ENCODE measurements at regions not wholly inside any gene's neighbourhood (a gene's known extent, or its start where the extent isn't known, plus 50 kb on each side); places are given as distances from the start of the nearest gene placed in this dataset.

DNA sequence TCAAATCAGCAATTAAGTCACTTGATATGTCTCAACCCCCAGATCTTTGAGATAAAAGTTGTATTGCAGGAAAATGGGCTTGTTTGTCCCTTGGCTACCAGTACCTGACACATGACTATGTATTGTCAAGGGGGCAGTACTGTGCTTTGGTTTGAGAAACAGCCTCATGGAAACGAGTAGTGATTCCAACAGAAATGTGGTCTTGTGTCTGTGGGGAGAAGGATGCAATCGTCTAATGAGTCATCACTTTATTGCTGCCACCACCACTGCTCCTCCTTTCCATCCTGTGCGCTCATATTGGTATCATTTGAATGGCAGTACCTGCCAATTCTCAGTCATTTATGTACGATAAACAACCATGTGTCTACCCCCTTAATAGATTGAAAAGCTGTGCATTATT is 72.8 kb upstream of the ARHGAP5 start:
- DNase-seq (ENCODE audit: low read depth, low spot score), result no peak

DNA sequence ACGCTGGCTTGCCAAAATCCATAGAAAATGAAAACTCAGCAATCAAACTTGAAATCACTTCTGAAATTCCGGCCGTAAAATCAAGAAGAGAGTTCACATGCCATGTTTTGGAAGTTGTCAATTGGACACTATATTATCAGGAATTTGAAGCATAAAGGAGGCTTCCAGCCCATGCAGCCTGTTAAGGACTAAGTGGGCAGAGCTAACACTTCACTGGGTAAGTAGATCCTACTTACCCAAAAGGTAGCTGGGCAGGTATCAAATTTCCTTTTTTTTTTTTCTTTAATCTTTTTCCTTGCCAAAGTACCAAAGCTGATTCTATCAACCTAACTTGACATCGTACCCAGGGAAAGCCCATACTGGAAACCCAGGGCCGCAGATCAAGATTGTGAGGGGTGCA is 71.5 kb upstream of the ARHGAP5 start:
- DNase-seq (ENCODE audit: low read depth, low spot score), result no peak

DNA sequence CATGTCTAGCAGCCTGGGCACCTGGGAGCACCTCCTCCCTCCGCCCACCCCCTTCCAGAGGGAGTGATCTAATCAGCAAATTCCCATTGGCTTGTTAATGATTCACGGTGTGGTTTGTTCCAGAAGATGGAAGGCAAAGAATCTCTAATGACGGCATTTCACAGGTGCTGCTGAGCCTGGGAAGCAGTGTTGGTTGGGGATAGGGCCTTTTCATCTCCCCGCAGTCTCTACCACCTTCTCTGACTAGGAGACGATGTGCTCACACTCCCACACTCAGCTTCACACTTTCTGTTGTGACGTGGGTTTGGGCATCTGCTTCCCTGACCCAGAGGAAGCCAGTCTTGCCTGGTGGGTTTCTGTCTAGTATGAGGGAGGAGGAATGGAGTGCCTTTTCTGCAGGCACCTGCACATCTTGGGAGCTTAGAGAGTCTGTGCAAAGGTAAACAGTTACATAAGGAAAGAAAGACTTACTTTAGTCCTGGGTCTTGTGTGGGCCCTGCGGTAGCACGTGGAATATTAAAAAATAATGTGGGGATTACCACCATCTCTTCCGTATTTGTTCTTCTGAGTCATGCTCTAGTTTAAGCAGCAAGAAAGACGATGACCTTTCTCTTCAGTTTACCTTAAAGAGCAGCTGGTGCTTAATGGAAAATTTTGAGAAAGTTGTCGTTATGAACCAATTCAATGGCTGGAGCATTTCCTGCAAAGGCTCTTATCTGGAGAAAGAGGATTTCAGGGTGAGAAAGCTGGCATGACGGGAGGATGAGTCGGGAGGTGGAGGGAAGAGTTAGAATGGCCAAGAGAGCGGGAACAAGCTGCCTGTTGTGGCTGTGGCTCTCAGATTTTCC is 70.6 kb upstream of the ARHGAP5 start:
- DNase-seq (ENCODE audit: low read depth, low spot score), result no peak

DNA sequence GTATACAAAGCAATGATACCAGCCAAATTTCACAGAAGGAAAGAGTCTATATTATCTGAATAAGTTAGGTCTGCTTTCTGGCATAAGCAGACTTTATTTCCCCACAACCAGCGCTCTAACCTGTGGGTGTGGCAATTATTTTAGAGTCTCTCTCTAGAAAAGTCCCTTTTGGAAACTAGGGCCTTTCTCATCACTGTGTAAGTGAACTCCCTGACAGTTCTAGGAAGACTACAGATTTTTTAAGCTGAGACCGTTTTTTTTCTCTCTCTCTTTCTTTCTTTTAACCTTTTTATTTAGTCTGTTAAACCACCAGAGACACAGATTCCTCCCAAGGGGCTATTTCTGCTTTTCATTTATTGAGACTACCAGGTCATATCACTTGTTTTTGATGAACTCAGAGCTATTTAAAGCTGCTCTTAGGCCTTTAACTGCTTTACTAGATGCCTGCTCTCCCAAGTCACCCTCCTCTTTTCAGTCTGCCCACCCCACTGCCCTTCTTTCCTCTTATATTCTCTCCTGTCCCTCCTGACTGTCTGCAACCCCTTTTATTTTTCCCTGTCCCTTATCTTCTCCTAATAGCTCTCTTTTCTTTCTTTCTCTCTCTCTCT is 69.2 kb upstream of the ARHGAP5 start:
- no peak for DNase-seq (ENCODE audit: low read depth, low spot score)

DNA sequence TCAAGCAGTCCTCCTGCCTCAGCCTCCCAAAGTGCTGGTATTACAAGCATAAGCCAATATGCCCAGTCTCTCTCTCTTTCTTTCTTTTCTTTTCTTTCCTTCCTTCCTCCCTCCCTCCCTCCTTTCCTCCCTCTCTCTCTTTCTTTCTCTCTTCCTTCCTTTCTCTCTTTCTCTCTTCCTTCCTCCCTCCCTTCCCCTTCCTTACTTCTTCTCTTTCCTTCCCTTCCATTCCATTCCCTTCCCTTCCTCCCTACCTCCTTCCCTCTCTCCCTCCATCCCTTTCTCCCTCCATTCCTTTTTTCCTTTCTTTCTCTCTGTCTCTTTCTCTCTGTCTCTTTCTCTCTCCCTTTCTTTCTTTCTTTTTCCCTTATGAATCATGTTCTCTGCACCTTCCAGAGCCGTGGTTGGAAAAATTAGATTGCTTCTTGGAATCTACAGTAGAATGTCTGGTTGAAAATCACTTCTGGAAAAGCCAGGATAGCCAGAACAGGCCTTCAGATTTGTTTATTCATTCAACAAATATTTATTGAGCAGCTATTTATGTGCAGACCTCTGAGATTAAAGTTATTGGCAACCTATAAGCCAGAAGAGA is 68.4 kb upstream of the ARHGAP5 start:
- no peak for DNase-seq (ENCODE audit: low read depth, low spot score)

DNA sequence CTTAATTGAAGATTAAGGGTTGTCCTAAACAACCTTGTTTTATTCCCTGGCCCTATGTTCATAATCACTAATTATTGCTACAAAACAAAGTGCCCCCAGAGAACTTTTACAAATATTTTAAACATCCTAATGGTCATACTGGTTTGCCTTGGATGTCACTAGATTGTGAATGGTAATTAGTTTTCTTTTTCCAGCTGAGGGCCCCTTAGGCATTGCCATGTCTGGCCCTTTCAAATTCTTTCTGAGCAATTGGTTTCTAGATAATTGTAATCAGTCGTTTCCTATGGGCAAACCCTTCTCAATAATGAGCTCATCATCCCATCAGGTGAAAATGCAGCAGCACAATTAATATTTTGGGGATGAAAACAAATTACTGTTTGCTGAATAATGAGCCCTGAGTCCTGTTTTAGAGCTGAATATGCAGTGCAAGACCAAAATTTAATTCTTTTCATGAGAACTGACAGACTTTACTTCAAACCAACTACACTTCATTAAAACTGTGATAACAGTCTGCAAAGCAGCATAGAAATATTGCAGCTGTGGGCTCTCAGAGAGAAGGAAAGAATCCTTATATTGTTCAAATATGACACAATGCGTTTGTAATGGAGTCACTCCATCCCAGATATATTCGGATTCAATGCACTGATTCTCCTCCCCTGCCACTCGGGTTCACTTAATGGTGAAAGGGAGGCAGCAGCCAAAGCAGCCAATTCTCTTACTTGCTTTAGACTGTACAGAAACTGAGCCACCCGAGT is 67.7 kb upstream of the ARHGAP5 start:
- no peak for DNase-seq (ENCODE audit: low read depth, low spot score)

DNA sequence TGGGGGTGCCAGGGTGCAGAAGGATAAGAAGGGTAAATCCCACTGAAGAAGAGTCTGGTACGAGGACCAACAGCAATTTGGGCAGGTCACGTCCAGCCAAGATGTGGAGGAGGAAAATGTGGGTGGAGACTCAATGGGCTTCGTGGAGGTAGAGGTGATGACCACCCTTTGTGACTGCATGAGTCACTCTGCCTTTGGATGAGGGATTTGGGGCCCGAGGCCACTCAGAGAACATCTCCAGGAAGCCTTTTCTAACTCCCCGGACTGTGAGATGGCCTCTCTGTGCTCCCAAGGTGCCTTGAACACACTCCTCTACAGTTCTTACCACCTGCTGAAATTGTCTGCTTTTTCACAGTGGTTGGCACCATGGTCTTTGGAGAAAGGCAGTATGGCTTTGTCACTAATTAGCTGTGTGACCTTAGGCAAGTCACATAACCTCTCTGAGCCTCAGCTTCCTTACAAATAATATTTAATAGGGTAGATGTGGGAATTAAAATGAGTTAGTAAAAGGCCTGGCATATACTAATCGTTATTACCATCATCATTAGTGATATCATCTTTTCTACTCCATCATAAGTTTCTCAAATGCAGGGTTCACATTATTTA is 67.0 kb upstream of the ARHGAP5 start:
- DNase-seq (ENCODE audit: low read depth, low spot score), result no peak

DNA sequence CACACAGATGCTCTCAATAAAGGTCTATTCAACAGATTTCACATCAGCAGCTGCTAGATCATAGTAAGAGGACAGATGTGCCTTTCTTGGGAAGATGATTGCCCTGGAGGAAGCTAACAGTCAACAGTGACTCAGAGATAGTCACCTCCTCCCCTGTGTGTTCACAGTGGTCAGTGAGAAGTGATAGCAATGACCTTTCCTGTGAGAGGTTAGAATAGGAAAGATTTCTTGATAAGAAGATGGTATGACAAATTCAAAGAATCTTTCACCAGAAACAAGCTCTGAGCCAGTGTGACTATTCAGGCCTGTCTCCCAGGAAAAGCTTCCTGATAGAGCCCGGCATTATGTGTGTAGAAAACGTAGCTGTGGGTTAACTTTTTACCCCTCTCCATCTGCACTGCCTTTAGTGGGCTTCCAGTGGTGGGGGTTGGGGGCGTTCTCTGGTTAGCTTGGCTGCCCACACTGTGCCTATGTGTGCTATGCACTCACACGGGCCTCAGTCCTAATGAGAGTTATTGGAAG is 66.4 kb upstream of the ARHGAP5 start:
- no peak for DNase-seq (ENCODE audit: low read depth, low spot score)

DNA sequence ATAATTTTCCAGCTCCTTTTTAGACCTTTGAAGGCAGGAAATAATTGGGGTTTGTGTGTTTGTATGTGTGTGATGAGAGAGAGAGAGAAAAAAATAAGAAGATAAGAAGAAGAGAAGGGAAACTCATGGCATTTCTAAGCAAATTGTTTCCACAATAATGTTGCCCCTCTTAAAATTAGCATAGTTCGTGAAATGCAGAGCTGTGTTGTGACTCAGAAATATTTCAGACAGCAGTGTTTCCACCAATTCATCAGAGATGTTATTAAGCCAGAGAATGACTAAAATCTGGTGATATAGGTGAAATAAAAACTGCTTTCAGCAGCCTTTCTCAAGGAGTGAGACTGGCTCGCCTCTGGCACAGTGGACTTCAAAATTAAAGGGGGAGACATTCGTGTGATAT is 65.9 kb upstream of the ARHGAP5 start:
- no peak for DNase-seq (ENCODE audit: low read depth, low spot score)

DNA sequence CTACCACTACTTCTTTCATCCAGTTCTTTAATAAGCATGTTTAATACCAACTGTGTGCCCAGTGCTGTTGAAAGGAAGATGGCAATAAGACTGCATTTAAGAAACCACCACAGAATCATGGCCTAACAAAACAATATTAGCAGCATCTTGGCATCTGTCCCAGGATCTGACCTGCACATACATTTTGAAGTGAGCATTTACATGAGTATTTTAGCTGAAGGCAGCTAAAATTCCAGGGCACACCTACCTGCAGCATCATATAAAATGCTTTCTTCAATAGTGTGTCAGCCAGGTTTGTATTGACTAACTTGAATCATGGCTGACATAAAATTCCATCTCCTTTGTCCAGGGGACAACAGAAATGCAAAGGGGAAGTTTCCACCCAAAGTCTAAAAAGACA is 65.0 kb upstream of the ARHGAP5 start:
- no peak for DNase-seq (ENCODE audit: low read depth, low spot score)

DNA sequence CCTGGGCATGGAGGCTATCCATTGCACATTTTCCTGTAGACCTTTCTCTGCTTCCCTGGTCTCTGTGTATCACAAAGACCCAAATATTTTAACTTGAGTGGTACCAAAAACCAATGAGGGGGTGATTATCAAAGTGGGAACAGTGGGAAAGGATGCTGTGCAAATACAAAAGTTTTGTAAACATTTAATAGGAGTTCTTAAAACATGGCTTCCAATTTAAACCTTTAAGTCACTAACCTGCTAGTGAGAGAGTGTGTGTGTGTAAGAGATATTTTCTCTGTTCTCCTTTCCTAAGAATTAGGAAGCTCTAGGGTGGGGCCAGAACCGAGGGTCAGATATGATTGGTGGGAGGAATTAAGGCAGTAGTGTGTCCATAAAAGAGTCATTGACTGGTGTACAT is 64.5 kb upstream of the ARHGAP5 start:
- DNase-seq (ENCODE audit: low read depth, low spot score), result no peak

DNA sequence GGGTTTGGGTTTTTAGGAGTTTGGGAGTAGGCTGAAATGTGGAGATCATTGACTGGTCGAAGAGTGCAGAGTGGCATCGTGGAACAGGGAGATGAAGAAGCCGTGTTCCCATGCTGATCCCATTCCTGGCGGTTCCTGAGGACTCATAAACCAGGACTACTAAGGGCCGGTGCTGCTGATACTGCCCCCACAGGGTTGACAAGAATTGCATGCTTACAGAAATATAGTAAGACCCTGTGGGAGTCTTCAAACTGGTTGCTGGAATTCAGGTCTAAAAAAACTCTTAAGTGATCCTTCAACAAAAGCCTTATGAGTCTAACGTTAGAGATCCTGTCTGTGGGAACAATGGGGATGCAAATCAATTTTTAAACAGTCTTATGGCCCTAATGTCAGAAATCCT is 64.0 kb upstream of the ARHGAP5 start:
- DNase-seq (ENCODE audit: low read depth, low spot score), result no peak

DNA sequence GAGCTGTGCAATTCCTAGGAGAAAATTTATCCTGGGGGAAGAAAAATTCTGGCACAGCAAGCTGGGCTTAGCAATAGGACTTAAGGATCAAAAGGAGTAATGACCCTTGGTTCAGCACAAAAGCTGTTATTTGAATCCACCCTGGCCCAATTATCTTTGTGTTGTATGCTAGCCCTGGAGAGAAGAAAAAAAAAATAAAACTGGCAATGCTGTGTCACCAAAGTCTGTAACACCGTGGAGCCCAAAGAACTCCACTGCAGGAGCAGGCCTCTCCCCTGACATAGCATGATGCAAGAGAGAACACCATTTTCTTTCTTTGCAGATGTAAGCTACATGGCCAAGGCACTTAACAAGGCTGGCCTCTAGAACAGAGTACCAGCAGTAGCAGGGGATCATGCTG is 63.0 kb upstream of the ARHGAP5 start:
- DNase-seq (ENCODE audit: low read depth, low spot score), result no peak

DNA sequence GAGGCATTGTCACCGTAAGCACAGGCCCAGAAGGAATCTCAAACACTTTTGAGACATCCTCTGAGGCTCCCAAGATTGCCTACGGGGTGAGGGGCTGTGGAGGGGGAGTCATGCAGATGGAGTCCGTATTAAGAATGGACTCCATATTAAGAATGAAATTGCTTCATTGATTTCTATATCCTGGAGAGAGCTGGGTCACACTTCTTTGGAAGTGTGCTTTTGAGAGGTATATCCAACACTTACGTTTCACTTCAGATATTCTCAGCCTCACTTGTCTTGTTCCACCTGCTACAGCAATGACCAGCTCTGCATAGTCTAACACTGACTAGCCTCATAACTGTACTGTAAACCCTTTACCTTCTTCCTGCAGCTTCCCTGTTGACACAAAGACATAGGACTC is 62.6 kb upstream of the ARHGAP5 start:
- DNase-seq (ENCODE audit: low read depth, low spot score), result no peak

DNA sequence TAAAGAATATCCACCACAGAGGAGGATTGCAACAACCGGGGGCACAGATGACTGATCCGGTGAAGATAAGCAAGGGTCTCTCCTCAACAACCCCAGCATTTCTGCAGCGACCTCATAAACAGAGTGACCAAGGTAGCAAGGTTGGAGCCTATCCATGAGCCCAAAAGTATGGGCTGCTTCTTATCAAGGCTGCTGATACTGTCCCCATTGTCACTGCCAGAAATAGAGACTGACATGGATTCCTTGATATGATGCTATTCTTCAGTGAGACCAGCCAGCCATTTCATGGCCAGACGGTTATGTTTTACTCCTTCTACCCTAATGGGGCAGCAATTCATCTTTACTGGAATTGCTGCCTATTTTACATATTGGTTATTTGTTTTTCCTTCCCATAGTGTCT is 61.9 kb upstream of the ARHGAP5 start:
- DNase-seq (ENCODE audit: low read depth, low spot score), result no peak

DNA sequence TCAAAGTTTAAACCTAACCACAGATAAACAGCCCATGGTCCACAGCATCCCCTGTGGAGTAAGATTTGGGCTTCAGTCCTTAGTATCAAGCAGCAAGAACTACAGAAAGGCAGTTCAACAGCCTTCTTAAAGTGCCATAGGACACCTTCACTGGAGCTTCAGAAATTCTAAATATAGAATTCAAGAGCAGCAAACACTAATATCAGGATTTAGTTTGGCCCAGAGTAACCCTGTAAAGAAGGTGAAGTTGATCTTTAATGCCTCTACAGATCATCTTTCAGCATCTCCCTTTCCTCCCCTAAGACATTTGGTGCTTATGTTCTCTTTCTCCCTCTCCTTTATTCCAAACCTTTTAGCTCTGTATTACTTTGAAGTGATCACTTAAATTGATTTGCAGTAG is 59.5 kb upstream of the ARHGAP5 start:
- no peak for DNase-seq (ENCODE audit: low read depth, low spot score)

DNA sequence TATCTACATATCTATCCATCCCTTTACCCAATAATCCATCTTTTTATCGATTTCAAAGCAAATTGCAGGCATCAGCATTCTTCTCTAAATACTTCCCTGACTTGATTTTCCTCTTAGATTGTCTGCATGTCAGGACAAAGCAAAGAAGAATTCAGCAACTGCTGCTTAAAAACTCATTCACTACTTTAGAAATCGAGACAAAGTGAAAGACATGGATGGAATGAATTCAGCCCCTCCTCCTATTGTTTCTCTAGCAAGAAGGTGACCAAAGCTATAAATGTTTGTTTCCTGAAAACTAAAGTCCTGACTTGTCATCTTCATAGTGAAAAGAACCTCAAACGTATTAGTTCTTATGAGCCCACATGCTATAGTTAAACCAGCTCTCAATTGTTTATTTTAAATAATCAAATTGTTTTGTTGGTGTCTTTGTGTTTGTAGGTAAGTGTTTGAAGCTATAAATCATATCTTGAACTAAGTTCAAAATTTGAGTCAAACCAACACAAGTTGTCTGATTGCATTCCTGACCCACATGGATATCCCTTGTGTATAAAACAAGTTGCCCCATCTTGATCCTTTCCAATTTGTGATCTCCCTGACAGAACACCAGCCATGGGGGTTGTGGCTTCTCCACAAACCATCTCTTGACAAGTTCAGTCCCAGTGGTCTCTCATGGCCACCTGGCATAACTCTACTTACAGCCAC is 58.6 kb upstream of the ARHGAP5 start:
- DNase-seq (ENCODE audit: low read depth, low spot score), result no peak

DNA sequence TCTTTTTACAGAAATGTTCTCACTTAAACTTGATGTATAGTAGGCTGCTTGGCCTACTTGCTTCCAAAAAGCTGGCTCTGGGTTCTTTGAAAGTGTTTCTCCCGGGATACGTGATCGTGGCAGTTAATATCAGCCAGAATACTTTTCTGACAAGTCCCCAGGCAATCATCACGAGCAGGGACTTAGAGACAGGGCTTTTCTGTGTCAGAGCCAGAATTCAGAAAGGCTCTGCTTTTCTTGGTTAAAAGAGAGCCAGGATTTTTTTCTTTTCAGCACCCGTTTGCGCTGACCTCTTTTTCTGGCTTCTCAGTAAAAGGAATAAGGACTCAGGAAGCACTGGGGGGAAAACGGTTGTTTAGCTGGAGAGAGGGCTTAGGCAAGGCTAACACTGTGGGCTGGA is 57.8 kb upstream of the ARHGAP5 start:
- no peak for DNase-seq (ENCODE audit: low read depth, low spot score)

DNA sequence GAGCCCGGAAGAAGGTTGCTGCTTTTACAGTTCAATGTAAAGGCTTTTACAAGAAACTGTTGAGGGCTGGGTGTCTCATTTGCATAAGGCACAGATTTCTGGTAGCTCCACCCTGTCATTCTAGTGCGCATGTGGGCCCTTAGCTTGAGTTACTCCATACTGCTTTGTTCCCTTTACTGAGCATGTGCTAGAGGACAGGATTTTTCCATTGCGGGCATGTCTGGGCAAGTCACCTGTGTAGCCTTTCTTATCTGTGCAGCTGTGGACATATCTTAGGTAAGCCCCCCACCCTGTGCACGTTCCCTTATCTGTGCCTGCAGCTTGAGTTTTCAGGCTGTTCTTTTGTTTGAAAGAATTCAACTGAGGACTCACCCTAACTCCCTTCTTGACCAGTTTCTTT is 56.2 kb upstream of the ARHGAP5 start:
- no peak for DNase-seq (ENCODE audit: low read depth, low spot score)

DNA sequence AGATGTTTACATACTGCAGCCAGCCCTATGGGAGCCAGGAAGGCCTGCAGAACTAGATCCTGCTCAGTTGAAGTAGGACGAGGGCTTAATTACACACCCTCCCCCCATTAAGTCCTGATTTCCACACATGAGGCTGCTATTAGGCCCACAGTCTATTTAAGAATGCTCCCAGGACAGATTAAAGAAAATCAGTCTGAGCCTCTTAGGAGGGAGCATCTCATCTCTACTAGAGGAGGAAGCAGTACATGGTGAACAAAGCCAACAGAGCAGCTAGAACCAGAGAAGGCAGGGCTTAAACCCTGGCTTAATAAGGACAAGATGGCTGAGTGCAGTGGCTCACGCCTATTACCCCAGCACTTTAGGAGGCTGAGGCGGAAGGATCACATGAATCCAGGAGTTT is 55.8 kb upstream of the ARHGAP5 start:
- no peak for DNase-seq (ENCODE audit: low read depth, low spot score)

DNA sequence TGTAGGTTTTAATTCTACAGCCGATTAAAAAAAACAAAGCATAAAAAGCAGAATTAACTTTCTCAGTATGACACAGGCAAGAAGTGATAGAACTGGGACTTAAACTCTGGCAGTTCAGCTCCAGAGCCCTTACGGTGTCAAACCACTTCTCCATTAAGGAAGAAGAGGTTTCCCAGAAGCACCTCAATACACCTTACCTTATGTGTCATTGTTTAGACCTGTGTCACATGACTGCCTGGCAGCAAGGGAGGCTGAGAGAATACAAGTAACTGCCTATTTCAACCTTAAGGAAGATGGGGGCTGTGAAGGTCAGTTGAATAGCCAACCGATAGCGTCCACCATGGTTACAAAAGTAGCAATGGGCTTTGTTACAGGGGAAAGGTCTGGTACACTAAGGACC is 54.6 kb upstream of the ARHGAP5 start:
- no peak for DNase-seq (ENCODE audit: low read depth, low spot score)
